Muscle layer of duodenum (tissue), 2 donors: ENCODE measurements at regions not wholly inside any gene's neighbourhood (a gene's known extent, or its start where the extent isn't known, plus 50 kb on each side); places are given as distances from the start of the nearest gene placed in this dataset.

Experiments
- H3K27ac ChIP-seq: one replicate; pipeline ENCODE4 v1.7.0; 2013; ENCODE audit warnings: mild to moderate bottlenecking, low read length
- H3K27me3 ChIP-seq: one replicate; pipeline ENCODE4 v1.7.0; 2013; ENCODE audit warnings: low read depth, mild to moderate bottlenecking, control low read depth, low read length
- H3K36me3 ChIP-seq, 2 donors: one replicate each; pipeline ENCODE4 v1.7.0; 2013; ENCODE audit warnings: low read length in 2 of 2, control low read depth in 1 of 2, mild to moderate bottlenecking in 1 of 2; ENCODE audit not compliant: insufficient read depth in 2 of 2, control insufficient read depth in 1 of 2
- H3K4me1 ChIP-seq, 2 donors: one replicate each; pipeline ENCODE4 v1.7.0; 2013; ENCODE audit warnings: low read length in 2 of 2, mild to moderate bottlenecking in 2 of 2, control low read depth in 1 of 2, moderate library complexity in 1 of 2; ENCODE audit not compliant: insufficient read depth in 2 of 2, control insufficient read depth in 1 of 2
- H3K4me3 ChIP-seq, 2 donors: one replicate each; pipeline ENCODE4 v1.7.0; 2013; ENCODE audit warnings: low read length in 2 of 2, low read depth in 1 of 2, mild to moderate bottlenecking in 1 of 2
- H3K9me3 ChIP-seq, 2 donors: one replicate each; pipeline ENCODE4 v1.7.0; 2013; ENCODE audit warnings: low read length in 2 of 2, control low read depth in 1 of 2, mild to moderate bottlenecking in 1 of 2; ENCODE audit not compliant: control insufficient read depth in 1 of 2
- donor health status: healthy.

DNA sequence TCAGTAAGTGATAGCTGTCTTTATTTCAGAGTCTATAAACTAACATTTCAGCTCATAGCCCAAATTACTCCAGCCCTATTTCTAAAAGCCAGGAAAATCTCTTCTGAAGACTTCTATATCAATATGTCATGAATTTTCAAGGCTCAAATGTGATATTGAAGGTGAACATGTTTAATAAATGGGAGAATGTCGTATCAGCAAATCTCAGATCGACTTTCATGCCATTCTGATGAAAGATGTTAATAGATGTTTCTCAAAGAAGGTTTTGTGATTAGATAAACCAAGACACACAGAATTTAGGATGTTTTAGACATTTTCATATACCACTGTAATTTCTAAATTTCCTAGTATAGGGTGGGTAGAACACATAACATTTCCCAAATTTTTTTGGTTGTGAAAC is 380.6 kb downstream of the ARL4A start:
- Histone ChIP-seq H3K27me3 (no peaks in the 10 kb centered on the region), H3K36me3 (no peaks in the 10 kb centered on the region), H3K4me3 (no peak overlapping the region), H3K9me3 (no peaks in the 10 kb centered on the region), H3K4me1 (no peaks in the 10 kb centered on the region), H3K27ac (no peak overlapping the region)

DNA sequence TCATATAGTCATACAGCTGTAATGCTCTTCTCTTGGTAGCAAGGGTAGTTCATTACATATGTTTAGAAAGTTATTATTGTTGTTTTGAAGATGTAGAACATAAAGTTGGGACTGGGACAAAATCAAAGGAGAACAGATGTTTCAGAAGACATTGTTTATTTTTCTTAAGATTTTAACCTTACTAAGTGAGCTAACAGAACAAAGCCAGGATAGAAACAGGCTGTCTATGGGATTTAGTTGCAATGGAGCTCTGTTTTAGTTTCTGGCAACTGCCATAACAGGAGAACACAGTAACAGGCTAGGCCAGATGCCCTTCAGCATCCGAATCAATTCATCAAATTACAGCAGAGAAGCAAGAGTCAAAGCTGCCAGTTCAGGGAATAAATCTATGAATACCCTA is 382.4 kb downstream of the ARL4A start:
- no peaks in the 10 kb centered on the region for H3K4me1 ChIP-seq
- H3K4me3 ChIP-seq = no peak overlapping the region
- H3K9me3 ChIP-seq = no peaks in the 10 kb centered on the region
- H3K27me3 ChIP-seq = no peaks in the 10 kb centered on the region
- no peak overlapping the region for H3K27ac ChIP-seq
- H3K36me3 ChIP-seq = no peaks in the 10 kb centered on the region

DNA sequence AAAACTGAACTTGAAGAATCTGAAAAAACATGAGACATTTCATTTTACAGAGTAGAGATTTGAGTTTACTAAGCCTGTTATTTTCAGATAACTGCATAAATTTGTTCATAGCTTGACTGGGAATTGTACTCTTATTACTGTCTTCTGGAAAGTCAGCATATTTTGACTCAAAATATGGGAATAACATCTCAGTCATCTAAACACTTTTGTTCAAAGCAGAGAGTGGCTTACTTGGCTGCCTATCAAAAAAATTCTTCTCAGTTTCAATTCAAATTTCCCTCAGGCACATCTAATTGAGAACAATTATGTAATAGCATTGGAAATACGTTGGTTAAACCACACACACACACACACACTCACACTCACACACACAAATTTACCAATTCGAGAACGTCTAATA is 384.6 kb downstream of the ARL4A start:
- H3K36me3 ChIP-seq = no peaks in the 10 kb centered on the region
- H3K27me3 ChIP-seq = no peaks in the 10 kb centered on the region
- H3K4me3 ChIP-seq = no peak overlapping the region
- H3K9me3 ChIP-seq = no peaks in the 10 kb centered on the region
- H3K4me1 ChIP-seq = no peaks in the 10 kb centered on the region
- no peak overlapping the region for H3K27ac ChIP-seq

DNA sequence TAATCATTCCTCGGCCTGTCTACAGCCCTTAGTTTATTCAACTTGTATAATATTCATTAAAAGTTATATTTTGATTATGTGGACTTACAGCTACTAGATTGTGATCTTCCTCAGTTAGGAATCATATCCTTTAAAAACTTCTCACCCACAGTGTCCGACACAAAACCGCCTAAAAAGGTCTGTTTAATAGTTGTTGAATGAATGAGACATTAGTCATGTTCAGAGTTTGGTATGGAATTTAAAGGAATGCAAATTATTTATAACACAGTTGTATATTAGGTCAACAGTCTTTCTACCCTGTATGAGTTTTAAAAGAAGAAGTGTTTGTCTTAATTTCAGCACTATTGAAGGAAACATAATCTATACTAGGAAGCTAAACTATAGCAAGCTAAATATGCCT is 390.0 kb downstream of the ARL4A start:
- H3K27me3 ChIP-seq = no peaks in the 10 kb centered on the region
- H3K4me1 ChIP-seq = no peaks in the 10 kb centered on the region
- no peak overlapping the region for H3K4me3 ChIP-seq
- no peaks in the 10 kb centered on the region for H3K36me3 ChIP-seq
- no peaks in the 10 kb centered on the region for H3K9me3 ChIP-seq
- no peak overlapping the region for H3K27ac ChIP-seq

DNA sequence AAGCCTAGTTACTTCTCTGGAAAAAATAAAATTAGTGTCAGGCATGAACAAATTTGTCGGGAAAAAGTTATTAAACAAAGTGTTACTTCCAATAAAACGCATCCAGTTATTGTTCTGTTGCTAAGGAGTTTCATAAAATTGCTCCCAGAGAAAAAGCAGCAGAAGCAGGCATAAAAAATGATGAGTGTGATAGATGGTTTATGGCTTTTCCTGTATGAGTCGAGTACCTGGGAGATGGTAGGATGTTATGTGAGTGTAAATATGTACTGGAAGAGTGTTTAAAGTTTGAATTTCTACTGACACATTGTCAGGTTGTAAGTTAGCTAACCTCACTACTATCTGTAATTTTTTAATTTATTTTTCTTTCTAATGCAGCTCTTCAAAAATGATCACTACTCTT is 390.7 kb downstream of the ARL4A start:
- Histone ChIP-seq H3K4me3 (no peak overlapping the region), H3K27ac (no peak overlapping the region), H3K4me1 (no peaks in the 10 kb centered on the region), H3K36me3 (no peaks in the 10 kb centered on the region), H3K9me3 (no peaks in the 10 kb centered on the region), H3K27me3 (no peaks in the 10 kb centered on the region)

DNA sequence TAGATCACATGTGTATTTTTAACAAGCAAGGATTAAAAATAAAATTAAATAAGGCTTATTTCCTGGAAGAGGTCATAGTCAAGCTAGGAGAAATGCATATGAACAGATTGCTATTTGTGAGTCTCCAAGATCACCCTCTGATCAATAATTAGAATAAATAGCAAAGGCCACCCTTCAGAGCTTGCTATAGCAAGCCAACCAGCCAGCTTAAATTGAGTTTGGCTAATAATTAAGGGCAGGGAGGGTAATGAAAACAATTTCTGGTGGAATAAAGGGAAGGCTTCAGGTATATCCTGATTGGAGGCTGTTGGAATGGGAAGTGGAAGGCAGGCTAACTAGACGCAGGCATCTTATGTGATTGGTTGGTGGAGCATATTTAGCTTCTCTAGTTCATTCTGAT is 403.5 kb downstream of the ARL4A start:
- Histone ChIP-seq H3K27me3 (no peaks in the 10 kb centered on the region), H3K4me1 (no peaks in the 10 kb centered on the region), H3K27ac (no peak overlapping the region), H3K9me3 (no peaks in the 10 kb centered on the region), H3K4me3 (no peak overlapping the region), H3K36me3 (no peaks in the 10 kb centered on the region)

DNA sequence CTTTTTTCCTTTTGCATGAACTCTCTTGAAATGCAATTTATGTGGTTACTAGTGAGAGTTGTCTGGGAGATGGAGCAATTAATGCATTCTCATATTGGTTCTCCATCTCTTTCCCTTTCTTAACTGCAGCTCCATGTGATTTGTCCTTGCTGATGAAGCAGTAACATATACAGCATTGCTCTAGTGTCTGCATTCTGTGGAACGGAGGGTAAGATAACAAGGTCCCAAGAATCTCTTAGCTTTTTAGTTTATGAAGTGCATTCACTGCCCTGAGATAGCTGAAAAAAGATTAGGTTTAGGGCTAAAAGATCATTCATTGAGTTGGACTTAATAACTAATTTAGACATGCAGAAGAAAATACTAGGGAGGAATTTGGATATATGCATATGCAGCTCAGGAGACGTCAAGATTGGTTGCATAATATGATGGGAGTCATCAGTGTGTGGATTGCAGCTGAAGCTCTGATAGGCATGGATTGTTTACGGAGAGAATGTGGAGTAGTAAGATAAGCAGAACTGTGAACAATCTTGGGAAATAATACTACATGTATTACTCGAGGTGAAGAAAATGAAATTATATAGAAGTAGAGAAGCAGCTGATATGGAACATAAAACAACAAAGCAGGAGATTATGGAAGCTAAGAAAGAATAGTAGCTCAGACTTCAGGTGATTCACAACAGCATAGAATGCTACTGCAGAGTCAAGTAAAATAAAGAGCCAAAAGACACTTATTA is 404.7 kb downstream of the ARL4A start:
- no peak overlapping the region for H3K4me3 ChIP-seq
- no peaks in the 10 kb centered on the region for H3K9me3 ChIP-seq
- no peaks in the 10 kb centered on the region for H3K36me3 ChIP-seq
- H3K27me3 ChIP-seq = no peaks in the 10 kb centered on the region
- H3K4me1 ChIP-seq = no peaks in the 10 kb centered on the region
- no peak overlapping the region for H3K27ac ChIP-seq

DNA sequence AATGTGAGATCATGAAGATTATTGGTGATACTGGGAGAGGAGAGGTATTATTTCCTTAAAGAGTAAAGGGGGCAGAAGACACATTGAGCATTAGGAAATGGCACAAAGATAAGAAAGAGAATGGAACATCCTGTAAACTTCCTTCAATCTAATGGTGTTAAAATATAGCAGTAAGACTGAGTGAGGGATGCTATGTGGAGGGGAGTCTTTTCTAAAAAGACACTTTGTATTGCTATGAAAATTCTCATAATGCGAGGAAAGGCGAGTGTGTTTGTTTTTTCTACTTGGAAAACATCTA is 405.2 kb downstream of the ARL4A start:
- no peak overlapping the region for H3K4me3 ChIP-seq
- H3K4me1 ChIP-seq = no peaks in the 10 kb centered on the region
- no peaks in the 10 kb centered on the region for H3K9me3 ChIP-seq
- H3K27ac ChIP-seq = no peak overlapping the region
- no peaks in the 10 kb centered on the region for H3K27me3 ChIP-seq
- H3K36me3 ChIP-seq = no peaks in the 10 kb centered on the region

DNA sequence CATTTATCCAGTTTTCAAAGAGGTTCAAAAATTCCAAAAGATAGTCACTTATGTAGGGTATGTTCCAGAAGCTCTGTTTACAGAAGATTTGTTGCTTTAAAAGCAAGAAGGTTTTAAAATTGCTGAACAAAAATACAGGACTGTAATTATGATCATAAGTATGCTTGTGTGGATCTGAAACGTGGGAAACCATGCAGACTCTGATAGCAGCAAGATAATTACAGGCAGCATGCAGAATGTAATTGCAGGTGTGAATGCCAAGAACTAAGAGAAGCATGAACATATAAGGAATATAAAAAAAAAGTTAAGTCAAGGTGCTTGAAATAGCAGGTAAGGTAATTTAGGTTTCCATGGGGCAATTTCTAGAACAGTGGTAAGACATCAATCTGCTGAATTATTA is 405.7 kb downstream of the ARL4A start:
- no peak overlapping the region for H3K4me3 ChIP-seq
- no peaks in the 10 kb centered on the region for H3K9me3 ChIP-seq
- no peaks in the 10 kb centered on the region for H3K4me1 ChIP-seq
- no peaks in the 10 kb centered on the region for H3K27me3 ChIP-seq
- H3K36me3 ChIP-seq = no peaks in the 10 kb centered on the region
- no peak overlapping the region for H3K27ac ChIP-seq

DNA sequence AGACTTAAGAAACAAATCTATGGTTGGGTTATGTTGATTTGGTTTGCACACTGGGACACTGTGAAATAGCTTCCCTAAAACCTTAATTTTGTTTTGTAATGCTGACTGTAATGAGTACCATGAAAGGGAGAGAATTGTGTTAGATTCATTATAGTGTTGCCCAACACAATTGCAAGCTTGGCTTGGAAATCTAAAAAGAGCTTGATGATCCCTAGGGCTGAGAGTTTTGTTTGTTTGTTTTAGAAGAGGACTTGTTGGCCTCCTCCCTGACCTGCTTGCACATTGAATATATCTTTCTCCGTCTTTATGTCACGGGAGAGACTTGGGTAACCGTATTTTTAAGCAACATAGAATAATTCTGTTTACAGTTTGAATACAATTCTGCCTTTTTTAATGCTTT is 410.1 kb downstream of the ARL4A start:
- no peaks in the 10 kb centered on the region for H3K9me3 ChIP-seq
- H3K4me1 ChIP-seq = no peaks in the 10 kb centered on the region
- H3K4me3 ChIP-seq = no peak overlapping the region
- no peaks in the 10 kb centered on the region for H3K27me3 ChIP-seq
- H3K36me3 ChIP-seq = no peaks in the 10 kb centered on the region
- no peak overlapping the region for H3K27ac ChIP-seq

DNA sequence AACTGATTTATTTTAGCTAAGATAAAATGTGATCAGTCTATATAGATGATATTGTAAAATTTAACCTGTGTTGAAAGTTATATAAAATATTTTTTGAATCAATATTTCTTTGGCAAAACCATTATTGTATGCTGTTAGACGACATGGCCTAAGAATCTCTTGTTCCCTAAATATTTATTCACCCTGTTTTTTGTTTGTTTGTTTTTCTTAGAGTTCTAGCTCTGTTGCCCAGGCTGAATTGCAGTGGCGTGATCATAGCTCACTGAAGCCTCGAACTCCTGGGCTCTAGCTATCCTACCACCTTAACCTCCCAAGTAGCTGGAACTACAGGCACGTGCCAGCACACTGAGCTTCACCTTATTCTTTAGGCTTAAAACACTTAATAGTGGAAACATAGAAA is 410.7 kb downstream of the ARL4A start:
- H3K9me3 ChIP-seq = no peaks in the 10 kb centered on the region
- H3K27me3 ChIP-seq = no peaks in the 10 kb centered on the region

DNA sequence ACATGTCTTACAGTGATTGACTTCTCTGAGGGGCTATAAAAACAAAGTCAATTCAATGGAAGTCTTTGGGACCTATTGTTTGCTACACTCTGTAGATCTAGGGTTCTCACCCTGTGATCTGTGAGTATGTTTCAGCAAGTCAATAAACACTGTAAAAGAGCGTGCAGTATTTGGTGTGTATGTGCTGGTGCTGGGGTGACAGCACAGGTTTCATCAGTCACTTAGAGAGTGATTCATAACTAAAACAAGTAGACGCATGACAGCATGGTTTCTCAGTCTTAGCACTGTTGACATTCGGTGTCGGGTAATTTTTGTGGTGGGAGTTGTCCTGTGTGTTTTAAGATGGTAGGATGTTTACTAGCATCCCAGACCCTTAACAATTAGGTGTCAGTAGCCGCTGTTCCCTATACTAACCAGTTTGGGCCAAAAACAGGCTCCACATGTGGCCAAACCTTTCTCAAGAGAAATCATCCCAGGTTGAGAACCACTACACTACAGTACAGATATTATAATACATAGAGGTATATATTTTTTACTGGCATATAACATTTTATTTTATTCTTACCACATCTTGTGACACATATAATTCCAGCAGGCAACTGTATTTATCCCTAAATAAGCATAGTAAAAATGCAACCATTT is 411.8 kb downstream of the ARL4A start:
- no peaks in the 10 kb centered on the region for H3K36me3 ChIP-seq
- no peak overlapping the region for H3K4me3 ChIP-seq
- H3K9me3 ChIP-seq = no peaks in the 10 kb centered on the region
- H3K4me1 ChIP-seq = no peaks in the 10 kb centered on the region
- no peaks in the 10 kb centered on the region for H3K27me3 ChIP-seq
- no peak overlapping the region for H3K27ac ChIP-seq

More for the DNA sequence above, 410.7 kb downstream of the ARL4A start:
- no peak overlapping the region for H3K4me3 ChIP-seq
- no peak overlapping the region for H3K27ac ChIP-seq
- H3K4me1 ChIP-seq = no peaks in the 10 kb centered on the region
- no peaks in the 10 kb centered on the region for H3K36me3 ChIP-seq
